HUES64 (cell line): ENCODE measurements at regions not wholly inside any gene's neighbourhood (a gene's known extent, or its start where the extent isn't known, plus 50 kb on each side); places are given as distances from the start of the nearest gene placed in this dataset.

Experiments used
- H3K27ac ChIP-seq: 2 replicates; pipeline ENCODE4 v1.7.0; 2013; ENCODE audit warnings: low read depth, low read length, inconsistent platforms
- H3K27me3 ChIP-seq: 2 replicates; pipeline ENCODE4 v1.6.1; 2013; ENCODE audit warnings: mild to moderate bottlenecking, low read length; ENCODE audit not compliant: insufficient read depth
- H3K36me3 ChIP-seq: 2 replicates; pipeline ENCODE4 v1.6.1; 2013; ENCODE audit warnings: mild to moderate bottlenecking, low read length; ENCODE audit not compliant: insufficient read depth
- H3K4me1 ChIP-seq: 2 replicates; pipeline ENCODE4 v1.6.1; 2013; ENCODE audit warnings: mild to moderate bottlenecking, low read length, moderate library complexity; ENCODE audit not compliant: insufficient read depth
- H3K4me3 ChIP-seq: 2 replicates; pipeline ENCODE4 v1.5.1; 2013; ENCODE audit warnings: mild to moderate bottlenecking, low read length, moderate library complexity
- H3K9ac ChIP-seq: 2 replicates; pipeline ENCODE4 v1.6.1; 2013; ENCODE audit warnings: mild to moderate bottlenecking, low read depth, low read length
- H3K9me3 ChIP-seq: 2 replicates; pipeline ENCODE4 v1.6.1; 2013; ENCODE audit warnings: low read depth, low read length; ENCODE audit not compliant: insufficient read depth
- WGBS: fragments of 150-250, 120-280 bp; methylation state at CpG from one replicate; pipeline ENCODE4 v1.1.7; 2013; ENCODE audit warnings: missing lambda C conversion rate; 5-methylcytosine and 5-hydroxymethylcytosine counted together

GRCh38 chr11:15536438-15536837 is 421.7 kb downstream of the INSC start:
- no peak overlapping the region for H3K4me3 ChIP-seq
- H3K4me1 ChIP-seq: peaks cover 5% of the 10 kb centered on the region; the same call in 1 of the 2 replicates
- 0 out of 2 replicates have a peak, but pooled peaks cover 4% of the 10 kb centered on the region for H3K9me3 ChIP-seq
- 61% methylated on average over 2 of the region's 2 CpGs for WGBS
- H3K27ac ChIP-seq: no peak overlapping the region
- H3K27me3 ChIP-seq: no peaks in the 10 kb centered on the region
- H3K36me3 ChIP-seq: no peaks in the 10 kb centered on the region
- no peak overlapping the region for H3K9ac ChIP-seq

DNA sequence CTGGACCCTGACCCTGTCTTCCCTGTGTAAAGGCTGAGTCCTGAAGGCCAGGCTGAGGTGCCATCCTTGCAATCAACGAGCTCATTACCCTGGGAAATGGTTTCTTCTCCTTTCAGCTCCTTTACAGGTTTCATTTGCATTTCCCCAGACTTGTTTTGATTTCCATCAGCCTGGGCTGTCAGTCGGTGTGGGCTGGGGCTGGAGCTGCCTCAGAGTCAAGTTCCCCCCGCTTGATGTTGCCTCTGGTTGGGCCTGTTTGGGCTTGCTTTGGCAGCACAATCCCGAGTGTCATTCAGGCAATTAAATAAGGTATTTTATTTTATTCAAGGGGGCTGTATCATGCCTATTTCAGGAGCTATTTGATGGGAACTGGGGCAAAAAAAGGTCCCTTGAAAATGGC is 424.9 kb downstream of the INSC start:
- no peaks in the 10 kb centered on the region for H3K36me3 ChIP-seq
- H3K4me3 ChIP-seq: no peak overlapping the region
- H3K27me3 ChIP-seq: no peaks in the 10 kb centered on the region
- H3K4me1 ChIP-seq: peaks cover 5% of the 10 kb centered on the region; the same call in 1 of the 2 replicates
- WGBS: 50% methylated on average over 4 of the region's 4 CpGs
- no peaks in the 10 kb centered on the region for H3K9me3 ChIP-seq
- H3K9ac ChIP-seq: no peak overlapping the region
- no peak overlapping the region for H3K27ac ChIP-seq

DNA sequence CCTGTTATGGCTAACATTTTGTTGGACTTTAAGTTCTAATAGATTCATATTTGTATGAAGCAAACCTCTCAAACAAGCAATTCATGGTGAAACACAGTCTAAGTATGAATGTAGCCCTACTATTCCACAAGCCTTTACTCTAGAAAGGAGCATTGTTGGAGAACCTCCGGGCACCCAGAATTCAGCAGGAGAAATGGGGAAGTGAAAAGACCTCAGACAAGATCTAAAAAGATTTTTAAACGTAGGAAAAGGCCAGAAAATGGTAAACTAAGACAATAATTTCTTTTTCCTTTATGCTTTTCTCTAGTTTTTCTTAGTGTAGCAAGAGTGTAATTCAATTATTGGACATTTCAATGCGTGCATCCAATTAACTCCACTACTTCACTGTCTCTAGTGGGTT is 426.4 kb downstream of the INSC start:
- no peaks in the 10 kb centered on the region for H3K9me3 ChIP-seq
- H3K36me3 ChIP-seq: no peaks in the 10 kb centered on the region
- H3K4me1 ChIP-seq: peaks cover 5% of the 10 kb centered on the region; the same call in 1 of the 2 replicates
- WGBS: 83% methylated on average over 2 of the region's 3 CpGs
- H3K27ac ChIP-seq: no peak overlapping the region
- no peak overlapping the region for H3K9ac ChIP-seq
- no peak overlapping the region for H3K4me3 ChIP-seq
- no peaks in the 10 kb centered on the region for H3K27me3 ChIP-seq

DNA sequence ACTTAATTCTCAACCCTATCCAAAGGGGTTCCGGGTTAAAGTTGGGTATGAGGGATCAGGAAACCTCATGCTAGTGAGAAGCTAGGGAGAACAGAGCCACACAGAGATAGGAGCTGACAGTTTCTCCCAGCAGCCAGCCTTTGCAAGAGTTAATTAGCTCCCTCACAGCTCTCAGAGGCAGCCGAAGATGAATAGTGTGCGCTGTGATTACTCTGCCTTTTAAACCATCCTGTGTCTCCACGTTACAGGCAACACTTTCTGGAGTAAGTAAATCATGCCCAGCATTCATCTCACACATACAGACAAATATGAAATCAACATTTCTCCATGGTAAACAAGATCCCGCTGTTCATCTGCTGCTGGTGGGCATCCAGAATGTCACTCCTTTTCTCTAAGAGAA is 429.6 kb downstream of the INSC start:
- Histone ChIP-seq H3K9ac (no peak overlapping the region), H3K4me3 (no peak overlapping the region), H3K36me3 (no peaks in the 10 kb centered on the region), H3K4me1 (peaks cover 21% of the 10 kb centered on the region), H3K27ac (no peak overlapping the region), H3K27me3 (no peaks in the 10 kb centered on the region), H3K9me3 (no peaks in the 10 kb centered on the region)
- 95% methylated on average over 5 of the region's 5 CpGs for whole genome bisulfite sequencing

GRCh38 chr11:15547685-15548084 is 433.0 kb downstream of the INSC start:
- Histone ChIP-seq H3K27me3 (no peaks in the 10 kb centered on the region), H3K4me1 (peaks cover 33% of the 10 kb centered on the region)
- WGBS: 56% methylated on average over 3 of the region's 3 CpGs

GRCh38 chr11:15551901-15552851 is 437.5 kb downstream of the INSC start:
- Histone ChIP-seq H3K4me3 (peak overlapping the region; percentile 35; the same call in 1 of the 2 replicates), H3K36me3 (no peaks in the 10 kb centered on the region), H3K9me3 (peaks cover 8% of the 10 kb centered on the region; the same call in 1 of the 2 replicates), H3K27me3 (no peaks in the 10 kb centered on the region), H3K9ac (peak overlapping the region; percentile 48; the same call in 1 of the 2 replicates), H3K4me1 (peaks cover 63% of the 10 kb centered on the region), H3K27ac (peak overlapping the region; percentile 69)
- WGBS: 66% methylated on average over 4 of the region's 4 CpGs

More at GRCh38 chr11:15547685-15548084, 433.0 kb downstream of the INSC start:
- Histone ChIP-seq H3K4me3 (no peak overlapping the region), H3K36me3 (no peaks in the 10 kb centered on the region), H3K9ac (no peak overlapping the region), H3K27ac (peak overlapping the region; percentile 28; the same call in 1 of the 2 replicates), H3K9me3 (no peaks in the 10 kb centered on the region)

DNA sequence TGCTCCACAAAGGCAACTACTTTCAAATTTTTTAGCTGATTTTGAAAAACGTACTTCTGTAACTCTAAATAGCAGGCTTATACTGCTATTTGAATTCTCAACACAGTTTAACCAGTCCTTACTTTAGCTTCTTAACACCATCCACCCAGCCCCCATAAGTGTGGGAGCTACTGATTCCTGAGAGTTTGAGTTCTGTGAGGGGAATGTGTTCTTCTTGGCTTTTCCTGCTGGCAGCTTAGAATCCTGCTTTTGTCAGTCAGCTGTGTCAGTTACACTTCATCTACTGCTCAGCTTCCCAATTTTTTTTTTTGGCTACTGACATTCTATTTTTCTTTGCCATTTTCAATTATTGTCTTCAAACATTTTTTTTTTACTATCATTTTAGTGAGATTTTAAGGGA is 440.4 kb downstream of the INSC start:
- Histone ChIP-seq H3K9ac (no peak overlapping the region), H3K4me1 (peaks cover 71% of the 10 kb centered on the region), H3K36me3 (no peaks in the 10 kb centered on the region), H3K27ac (peak overlapping the region; percentile 42; the same call in 1 of the 2 replicates), H3K4me3 (peak overlapping the region; percentile 19; the same call in 1 of the 2 replicates), H3K27me3 (no peaks in the 10 kb centered on the region), H3K9me3 (peaks cover 8% of the 10 kb centered on the region; the same call in 1 of the 2 replicates)
- 82% methylated on average over 1 of the region's 1 CpG for WGBS

DNA sequence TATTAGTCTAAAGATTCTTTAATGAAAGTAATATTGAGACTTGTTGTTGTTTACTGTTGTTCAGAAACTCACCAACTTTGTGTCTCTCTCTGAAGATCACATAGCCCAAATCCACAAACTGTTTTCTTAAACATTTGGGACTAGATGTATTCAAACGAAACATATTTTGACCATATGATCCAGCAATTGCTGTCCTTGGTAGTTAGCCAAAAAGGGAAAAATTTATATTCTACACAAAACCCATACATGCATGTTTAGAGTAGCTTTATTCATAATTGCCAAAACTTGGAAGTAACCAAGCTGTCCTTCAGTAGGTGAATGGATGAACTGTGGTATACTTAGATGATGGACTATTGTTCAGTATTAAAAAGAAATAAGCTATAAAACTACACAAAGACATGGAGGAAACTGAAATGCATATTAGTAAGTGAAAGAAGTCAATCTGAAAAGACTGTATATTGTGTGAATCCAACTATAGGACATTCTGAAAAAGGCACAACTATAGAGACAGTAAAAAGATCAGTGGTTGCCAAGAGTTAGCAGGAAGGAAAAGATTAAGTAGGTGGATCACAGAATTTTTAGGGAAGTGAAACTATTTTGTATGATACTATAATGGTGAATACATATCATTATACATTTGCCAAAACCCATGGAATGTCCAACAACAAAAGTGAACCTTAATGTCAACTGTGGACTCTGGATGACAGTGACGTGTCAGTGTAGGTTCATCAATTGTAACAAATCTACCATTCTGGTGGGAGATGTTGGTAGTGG is 442.9 kb downstream of the INSC start:
- no peaks in the 10 kb centered on the region for H3K36me3 ChIP-seq
- peaks cover 59% of the 10 kb centered on the region for H3K4me1 ChIP-seq
- H3K27ac ChIP-seq: no peak overlapping the region
- WGBS: 73% methylated on average over 2 of the region's 2 CpGs
- no peaks in the 10 kb centered on the region for H3K27me3 ChIP-seq
- no peak overlapping the region for H3K4me3 ChIP-seq
- H3K9ac ChIP-seq: no peak overlapping the region
- peaks cover 8% of the 10 kb centered on the region; the same call in 1 of the 2 replicates for H3K9me3 ChIP-seq

DNA sequence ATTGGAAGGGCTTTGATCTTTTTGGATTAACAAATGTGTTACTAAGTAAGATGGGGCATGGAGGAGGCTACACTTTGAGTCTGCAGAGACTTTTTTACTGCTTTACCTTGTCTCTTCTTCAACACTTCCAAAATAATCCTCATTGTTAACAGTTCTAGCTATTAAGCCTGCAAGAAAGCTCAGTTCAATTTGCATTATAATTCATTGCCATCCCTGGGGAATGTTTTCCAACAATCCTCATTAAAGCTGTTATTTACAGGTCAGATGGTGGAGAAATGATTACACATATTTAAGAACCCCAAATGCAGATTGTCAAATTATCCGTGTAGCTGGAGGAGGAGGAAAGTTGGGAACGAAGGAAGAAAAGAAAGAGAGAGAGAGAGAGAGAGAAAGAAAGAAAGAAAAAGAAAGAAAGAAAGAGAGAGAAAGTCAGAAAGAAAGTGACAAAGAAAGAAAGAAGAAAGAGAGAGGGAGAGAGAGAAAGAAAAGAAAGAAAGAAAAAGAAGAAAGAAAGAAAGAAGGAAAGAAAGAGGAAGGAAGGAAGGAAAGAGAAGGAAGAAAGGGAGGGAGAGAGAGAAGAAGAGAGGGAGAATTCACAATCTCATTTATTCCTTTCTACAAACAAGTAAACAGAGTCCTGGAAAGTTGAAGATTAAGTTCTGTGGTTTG is 443.9 kb downstream of the INSC start:
- no peaks in the 10 kb centered on the region for H3K36me3 ChIP-seq
- WGBS: 28% methylated on average over 2 of the region's 2 CpGs
- H3K4me3 ChIP-seq: 0 out of 2 replicates have a peak overlapping the region, but pooled peaks have one; percentile 25
- H3K27me3 ChIP-seq: no peaks in the 10 kb centered on the region
- peaks cover 59% of the 10 kb centered on the region for H3K4me1 ChIP-seq
- H3K9me3 ChIP-seq: peaks cover 8% of the 10 kb centered on the region; the same call in 1 of the 2 replicates
- peak overlapping the region; percentile 50; the same call in 1 of the 2 replicates for H3K27ac ChIP-seq
- H3K9ac ChIP-seq: peak overlapping the region; percentile 9; the same call in 1 of the 2 replicates

DNA sequence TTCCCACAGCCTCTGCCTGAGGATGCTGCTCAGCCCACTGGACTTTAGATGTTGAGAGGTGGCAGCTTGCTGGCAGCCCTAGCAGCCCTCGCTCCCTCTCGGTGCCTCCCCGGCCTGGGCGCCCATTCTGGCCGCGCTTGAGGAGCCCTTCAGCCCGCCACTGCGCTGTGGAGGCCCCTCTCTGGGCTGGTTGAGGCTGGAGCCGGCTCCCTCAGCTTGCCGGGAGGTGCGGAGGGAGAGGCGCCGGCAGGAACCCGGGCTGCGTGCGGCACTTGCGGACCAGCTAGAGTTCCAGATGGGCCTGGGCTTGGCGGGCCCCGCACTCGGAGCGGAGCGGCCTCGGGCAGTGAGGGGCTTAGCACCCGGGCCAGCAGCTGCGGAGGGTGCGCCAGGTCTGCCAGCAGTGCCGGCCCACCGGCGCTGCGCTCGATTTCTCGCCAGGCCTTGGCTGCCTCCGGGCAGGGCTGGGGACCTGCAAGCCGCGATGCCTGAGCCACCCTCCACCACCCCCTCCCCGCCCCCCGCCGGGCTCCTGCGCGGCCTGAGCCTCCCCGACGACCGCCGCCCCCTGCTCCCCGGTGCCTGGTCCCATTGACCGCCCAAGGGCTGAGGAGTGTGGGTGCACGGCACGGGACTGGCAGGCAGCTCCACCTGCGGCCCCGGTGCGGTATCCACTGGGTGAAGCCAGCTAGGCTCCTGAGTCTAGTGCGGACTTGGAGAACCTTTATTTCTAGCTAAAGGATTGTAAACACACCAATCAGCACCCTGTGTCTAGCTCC is 446.2 kb downstream of the INSC start:
- Histone ChIP-seq H3K36me3 (no peaks in the 10 kb centered on the region), H3K4me1 (peaks cover 38% of the 10 kb centered on the region), H3K27me3 (no peaks in the 10 kb centered on the region), H3K4me3 (no peak overlapping the region), H3K27ac (no peak overlapping the region), H3K9me3 (peaks cover 8% of the 10 kb centered on the region; the same call in 1 of the 2 replicates), H3K9ac (no peak overlapping the region)
- 96% methylated on average over 50 of the region's 52 CpGs for WGBS
